ENCODE measurements at regions not wholly inside any gene's neighbourhood (a gene's known extent, or its start where the extent isn't known, plus 50 kb on each side); places are given as distances from the start of the nearest gene placed in this dataset.
"Not testable (repeated sequence)": the region's sequence is repeated elsewhere in the genome, so short reads cannot be mapped to it uniquely, and the experiment has no call there.

DNA sequence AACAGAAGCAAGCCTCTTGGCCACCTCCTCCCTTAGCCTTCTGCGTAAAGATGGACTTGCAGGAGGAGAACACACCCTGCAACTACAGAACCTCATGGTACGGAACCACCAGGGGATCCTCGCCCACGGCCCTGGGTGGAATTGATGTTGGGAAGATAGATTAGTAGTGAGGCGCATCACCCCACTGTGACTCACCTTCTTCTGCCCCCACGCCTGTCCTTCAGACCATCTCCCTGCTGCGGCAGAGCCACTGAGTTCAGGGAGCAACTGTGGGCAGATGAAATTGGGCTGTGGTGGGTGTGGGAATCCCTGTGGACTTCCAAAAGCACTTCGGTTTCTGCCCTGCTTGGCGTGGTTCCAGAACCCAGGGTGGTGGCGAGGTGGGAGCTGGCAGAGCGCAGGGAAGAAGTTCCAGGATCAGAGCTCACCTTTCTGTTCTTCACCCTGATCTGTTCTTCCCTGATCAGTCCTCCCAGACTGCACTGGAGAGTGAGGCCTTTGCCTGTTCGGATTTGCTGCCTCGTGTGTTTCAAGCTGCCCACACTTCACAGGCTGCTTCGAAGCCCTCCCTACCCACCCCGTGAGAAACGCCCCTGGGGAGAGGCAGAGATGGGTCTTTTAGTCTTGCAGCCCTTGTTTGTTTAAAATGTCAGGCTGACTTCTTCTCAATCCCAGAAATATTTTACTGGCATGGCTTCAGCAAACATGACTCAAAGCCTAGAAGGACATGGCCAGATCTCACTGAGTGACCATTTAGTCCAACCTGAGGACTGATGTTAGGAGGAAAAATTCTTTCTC, 92.8 kb upstream of the MLN start:
- DNase-seq (ENCODE audit: low read depth in 2 of 2, low spot score in 1 of 2) = no peak

DNA sequence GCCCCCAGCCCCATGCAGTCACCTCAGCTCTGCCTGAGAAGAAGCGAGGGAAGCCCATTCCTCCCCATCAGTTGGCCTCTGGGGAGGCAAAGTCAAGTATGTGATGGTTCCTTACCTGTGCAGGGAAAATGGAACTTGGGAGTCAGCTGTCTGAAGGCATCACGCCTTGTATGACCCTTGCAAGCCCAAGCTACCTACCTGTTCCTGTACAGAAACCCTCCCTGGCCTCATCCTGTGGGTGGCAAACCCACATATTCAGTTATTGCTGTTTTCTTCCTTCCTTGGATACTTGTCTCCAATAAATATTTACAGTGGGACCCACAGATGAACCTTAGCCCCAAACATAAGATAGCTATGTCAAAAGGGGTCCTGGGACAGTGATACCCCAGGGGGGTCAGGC, 92.2 kb upstream of the MLN start:
- DNase-seq (ENCODE audit: low read depth in 2 of 2, low spot score in 1 of 2) = no peak

GRCh38 chr6:33895296-33895695, 91.5 kb upstream of the MLN start:
- no peak for DNase-seq (ENCODE audit: low read depth in 2 of 2, low spot score in 1 of 2)

- no peak for DNase-seq (ENCODE audit: low read depth in 2 of 2, low spot score in 1 of 2)
These were observed 90.6 kb upstream of the MLN start for GRCh38 chr6:33894438-33894837.

GRCh38 chr6:33892581-33893346, 89.0 kb upstream of the MLN start:
- no peak for DNase-seq (ENCODE audit: low read depth in 2 of 2, low spot score in 1 of 2)

- DNase-seq (ENCODE audit: low read depth in 2 of 2, low spot score in 1 of 2) = no peak
These were observed 84.9 kb upstream of the MLN start for GRCh38 chr6:33888664-33889200.

GRCh38 chr6:33888183-33888582, 84.4 kb upstream of the MLN start:
- DNase-seq (ENCODE audit: low read depth in 2 of 2, low spot score in 1 of 2) = no peak

DNA sequence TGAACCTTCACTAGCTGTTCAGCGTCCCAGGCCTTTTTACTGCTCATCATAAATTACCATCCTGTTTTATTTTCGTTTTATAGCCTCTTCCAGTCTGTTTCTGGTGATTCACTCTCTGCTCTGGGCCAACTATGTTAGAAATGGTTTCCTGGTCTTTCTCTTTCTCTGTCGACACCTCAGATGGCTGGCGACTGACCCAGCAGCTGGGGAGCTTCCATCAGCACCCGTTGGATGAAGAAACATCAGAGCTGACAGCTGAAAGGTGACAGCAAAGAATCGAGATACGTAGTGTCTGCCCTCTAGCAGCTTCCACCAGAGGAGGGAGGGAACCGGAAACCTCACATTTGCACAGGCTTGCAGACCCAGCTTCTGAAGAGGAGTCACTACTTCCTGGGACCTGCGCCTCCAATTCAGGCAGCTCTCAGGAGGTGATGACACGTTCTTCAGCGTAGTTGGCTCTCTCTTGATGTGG, 82.9 kb upstream of the MLN start:
- DNase-seq (ENCODE audit: low read depth in 2 of 2, low spot score in 1 of 2) = no peak

- no peak for DNase-seq (ENCODE audit: low read depth in 2 of 2, low spot score in 1 of 2)
These were observed 81.6 kb upstream of the MLN start for GRCh38 chr6:33885132-33886057.

DNA sequence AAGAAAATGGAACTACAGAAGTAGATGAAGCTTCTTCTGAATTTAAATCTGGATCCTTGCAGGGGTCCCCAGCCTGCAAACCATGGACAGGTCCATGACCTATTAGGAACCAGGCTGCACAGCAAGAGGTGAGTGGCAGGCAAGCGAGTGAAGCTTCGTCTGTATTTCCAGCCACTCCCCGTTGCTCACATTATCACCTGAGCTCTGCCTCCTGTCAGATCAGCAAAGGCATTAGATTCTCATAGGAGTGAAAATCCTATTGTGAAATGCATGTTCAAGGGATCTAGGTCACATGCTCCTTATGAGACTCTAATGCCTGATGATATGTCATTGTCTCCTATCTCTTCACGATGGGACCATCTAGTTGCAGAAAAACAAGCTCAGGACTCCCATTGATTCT, 79.8 kb upstream of the MLN start:
- not testable (repeated sequence) for DNase-seq (ENCODE audit: low read depth in 2 of 2, low spot score in 1 of 2)

DNA sequence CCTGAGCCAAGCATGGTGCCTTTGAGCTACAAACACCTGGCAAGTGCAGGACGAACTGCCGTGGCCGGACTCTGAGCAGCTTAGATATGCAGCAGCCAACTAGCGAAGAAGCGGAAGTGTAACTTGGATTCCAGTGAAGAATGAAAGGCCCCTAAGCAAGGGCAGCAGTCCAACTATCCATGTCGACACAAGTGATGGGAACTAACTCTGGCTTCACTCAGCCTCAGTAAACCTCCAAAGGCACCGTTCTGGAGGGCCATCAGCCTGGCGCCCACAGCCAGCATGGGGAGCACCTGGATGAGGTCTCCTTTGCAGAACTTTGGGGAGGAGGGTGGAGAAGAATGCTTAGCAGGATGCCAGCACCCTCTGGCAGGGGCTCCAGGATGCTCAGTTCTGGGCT, 78.4 kb upstream of the MLN start:
- DNase-seq (ENCODE audit: low read depth in 2 of 2, low spot score in 1 of 2) = no peak

DNA sequence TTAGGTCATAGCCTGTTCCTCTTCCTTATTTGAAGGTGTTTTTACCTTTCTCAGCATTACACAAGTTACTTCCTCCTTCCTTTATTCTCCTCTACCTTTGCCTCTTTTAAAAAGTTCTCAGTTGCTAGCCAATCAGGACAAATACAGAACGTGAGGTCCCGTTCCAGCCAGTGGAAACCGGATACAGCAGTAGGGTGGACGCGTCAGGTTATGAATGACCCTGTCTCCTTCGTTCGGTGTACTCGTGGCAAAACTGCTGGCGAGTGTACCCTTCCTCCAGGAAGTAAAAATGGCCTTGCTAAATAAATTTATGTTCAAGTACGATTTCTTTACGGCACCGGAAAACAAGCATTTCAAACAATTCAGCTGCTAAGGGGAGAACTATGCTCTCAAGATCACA, 77.0 kb upstream of the MLN start:
- DNase-seq (ENCODE audit: low read depth in 2 of 2, low spot score in 1 of 2) = no peak

- DNase-seq (ENCODE audit: low read depth in 2 of 2, low spot score in 1 of 2) = no peak
These were observed 76.4 kb upstream of the MLN start for GRCh38 chr6:33880104-33880678.

- DNase-seq (ENCODE audit: low read depth in 2 of 2, low spot score in 1 of 2) = no peak
These were observed 74.8 kb upstream of the MLN start for GRCh38 chr6:33878562-33878961.

- no peak for DNase-seq (ENCODE audit: low read depth in 2 of 2, low spot score in 1 of 2)
These were observed 74.3 kb upstream of the MLN start for GRCh38 chr6:33877982-33878535.

DNA sequence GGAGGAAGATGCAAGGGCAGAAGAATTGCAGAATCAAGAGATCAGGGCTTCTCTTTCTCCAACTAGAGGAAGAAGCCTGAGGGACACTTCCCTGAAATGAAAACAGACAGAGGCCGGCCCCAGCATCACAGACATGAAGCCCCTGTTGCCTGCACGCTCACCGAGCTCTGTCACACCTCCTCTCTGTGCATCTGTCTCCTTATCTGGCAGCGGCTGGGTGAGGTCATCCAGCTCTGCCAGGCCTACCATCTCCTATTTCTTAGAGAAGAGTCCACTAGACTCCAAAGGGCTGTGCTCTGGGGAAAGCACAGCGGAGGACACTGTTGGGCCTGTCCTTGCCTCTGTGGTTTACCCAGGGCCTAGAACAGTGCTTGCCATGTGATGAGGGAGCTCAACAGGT, 71.9 kb upstream of the MLN start:
- no peak for DNase-seq (ENCODE audit: low read depth in 2 of 2, low spot score in 1 of 2)

DNA sequence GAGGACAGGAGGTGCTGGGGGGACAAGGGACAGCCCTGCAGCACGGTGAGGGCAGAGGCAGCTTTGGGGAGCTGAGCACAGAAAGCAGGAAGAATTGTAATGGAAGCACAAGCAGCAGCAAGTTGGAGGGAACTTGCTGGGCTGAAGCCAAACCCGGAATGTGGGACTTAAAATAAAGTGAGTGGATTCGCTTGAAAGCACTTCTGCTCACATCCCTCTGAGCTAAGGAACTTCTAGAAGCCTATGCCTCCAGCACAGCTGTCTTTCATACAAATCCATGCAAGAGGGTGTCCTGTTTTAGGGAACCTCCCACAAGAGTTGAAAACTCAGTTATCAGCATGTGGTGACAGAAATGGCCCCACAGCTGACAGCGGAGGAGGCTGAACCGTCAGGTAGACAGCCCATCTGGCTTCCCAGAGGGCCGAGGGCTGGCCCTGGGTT, 71.4 kb upstream of the MLN start:
- DNase-seq (ENCODE audit: low read depth in 2 of 2, low spot score in 1 of 2) = no peak

DNA sequence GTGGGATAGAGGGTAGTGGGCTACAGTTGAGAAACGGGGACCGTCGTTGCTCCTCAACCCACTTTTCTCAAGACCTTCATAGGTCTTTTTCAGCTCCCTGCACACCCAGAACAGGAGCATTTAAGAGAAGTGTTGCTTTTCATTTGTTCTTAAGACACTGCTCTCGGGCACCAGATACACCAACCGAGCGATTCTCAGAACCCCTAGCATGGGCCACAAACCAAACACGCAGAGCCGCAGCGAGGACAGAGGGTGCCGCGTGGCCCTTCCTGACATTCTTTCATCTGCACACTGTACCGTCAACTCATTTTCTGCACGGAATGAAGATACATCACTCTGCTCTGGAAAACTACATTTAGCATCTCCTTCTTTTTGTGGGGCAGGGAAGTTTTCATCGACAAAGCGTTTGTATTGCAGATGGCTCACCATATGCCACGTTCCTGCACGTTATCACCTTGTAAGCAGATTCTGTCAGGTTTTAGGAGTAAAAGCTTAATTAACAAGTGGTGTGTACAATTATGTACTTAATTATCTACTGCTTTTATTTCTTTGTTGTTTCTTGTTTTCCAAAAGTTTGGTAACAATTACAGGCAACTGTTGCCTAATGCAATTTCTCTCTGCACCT, 70.4 kb upstream of the MLN start:
- no peak for DNase-seq (ENCODE audit: low read depth in 2 of 2, low spot score in 1 of 2)

GRCh38 chr6:33872761-33873160, 69.0 kb upstream of the MLN start:
- no peak for DNase-seq (ENCODE audit: low read depth in 2 of 2, low spot score in 1 of 2)

GRCh38 chr6:33869826-33870423, 66.1 kb upstream of the MLN start:
- DNase-seq (ENCODE audit: low read depth in 2 of 2, low spot score in 1 of 2) = no peak

All from stimulated activated CD8-positive, alpha-beta memory T cell treated with anti-CD3 and anti-CD28 coated beads, Interleukin-4, amount 100 ng/mL, for 1 hour (primary cell).